CD4-positive, alpha-beta T cell (primary cell): ENCODE measurements at regions not wholly inside any gene's neighbourhood (a gene's known extent, or its start where the extent isn't known, plus 50 kb on each side); places are given as distances from the start of the nearest gene placed in this dataset.

Source experiments
- ATAC-seq: fragments of 200-7000 bp; cut with Tn5 transposase; one replicate; pipeline ENCODE4 v1.10.0; 2022; ENCODE audit warnings: mild to moderate bottlenecking; ENCODE audit not compliant: poor library complexity
- CTCF ChIA-PET: fragments of 350-600 bp; sonication (Branson Sonifier 250); formaldehyde crosslinking; loops from one replicate; lab custom pipeline; 2021; ENCODE audit warnings: antibody characterized with exemption, inconsistent platforms; lab: Charles Lee
- POLR2A ChIA-PET: fragments of 350-600 bp; sonication (Branson Sonifier 250); formaldehyde crosslinking; loops from one replicate; lab custom pipeline; 2021; ENCODE audit warnings: antibody characterized with exemption, inconsistent platforms; lab: Charles Lee
- DNase-seq, 14 experiments: peaks; one replicate each; pipeline ENCODE4 v3.0.0-alpha.2; 2013 to 2020; ENCODE audit warnings: mixed read lengths in 2 of 14
- H3K27ac ChIP-seq, 2 donors: one replicate each; pipeline versions ENCODE4 v1.5.1 to v1.7.0; 2013; ENCODE audit warnings: low read length in 2 of 2, low read depth in 1 of 2, mild to moderate bottlenecking in 1 of 2
- H3K27me3 ChIP-seq, 2 experiments: 1 replicate in 1 of 2; 2 replicates in 1 of 2; pipeline versions ENCODE4 v1.6.1 to v1.7.0; 2013; ENCODE audit warnings: low read length in 2 of 2, control low read depth in 1 of 2, mild to moderate bottlenecking in 1 of 2, moderate library complexity in 1 of 2; ENCODE audit not compliant: insufficient read depth in 2 of 2, control insufficient read depth in 1 of 2
- H3K36me3 ChIP-seq: one replicate; pipeline ENCODE4 v1.6.1; 2013; ENCODE audit warnings: low read length, control low read depth; ENCODE audit not compliant: insufficient read depth
- H3K4me1 ChIP-seq: one replicate; pipeline ENCODE4 v1.6.1; 2013; ENCODE audit warnings: low read length, control low read depth; ENCODE audit not compliant: insufficient read depth
- H3K4me3 ChIP-seq: one replicate; pipeline ENCODE4 v1.5.1; 2013; ENCODE audit warnings: mild to moderate bottlenecking, low read length, moderate library complexity
- H3K9me3 ChIP-seq, 2 experiments: 1 replicate in 1 of 2; 2 replicates in 1 of 2; pipeline versions ENCODE4 v1.6.1 to v1.7.0; 2013; ENCODE audit warnings: low read length in 2 of 2, mild to moderate bottlenecking in 2 of 2, control low read depth in 1 of 2, moderate library complexity in 1 of 2; ENCODE audit not compliant: control insufficient read depth in 1 of 2, insufficient read depth in 1 of 2
- H3K27ac Mint-ChIP-seq: one replicate; pipeline ENCODE4 v1.8.0; 2020; ENCODE audit warnings: mixed read lengths
- H3K27me3 Mint-ChIP-seq: one replicate; pipeline ENCODE4 v1.8.0; 2021; ENCODE audit warnings: mixed read lengths
- H3K36me3 Mint-ChIP-seq: one replicate; pipeline ENCODE4 v1.8.0; 2021; ENCODE audit warnings: low read depth, mixed read lengths
- H3K4me1 Mint-ChIP-seq: one replicate; pipeline ENCODE4 v1.8.0; 2021; ENCODE audit warnings: low read depth, mixed read lengths
- H3K4me3 Mint-ChIP-seq: one replicate; pipeline ENCODE4 v1.8.0; 2020; ENCODE audit warnings: mild to moderate bottlenecking, mixed read lengths
- H3K9me3 Mint-ChIP-seq: one replicate; pipeline ENCODE4 v1.8.0; 2020; ENCODE audit warnings: mixed read lengths
- CTCF ChIP-seq: fragments of 200-600 bp; IDR thresholded peaks from one replicate; pipeline ENCODE4 v1.8.0; 2022; ENCODE audit warnings: antibody characterized with exemption, mild to moderate bottlenecking
- intact Hi-C, 2 experiments: fragments of 100-400 bp; cut with DNase I in 1 of 2; cut with micrococcal nuclease in 1 of 2; formaldehyde crosslinking; loops; one replicate each; pipeline versions ENCODE4 v1.15.1 to v1.9.0; 2023 to 2025; cut with DNase I, micrococcal nuclease

GRCh38 chr2:13052547-13052946 is 335.8 kb downstream of the TRIB2 start:
- H3K4me1 Mint-ChIP-seq, result no peaks in the 10 kb centered on the region
- Histone ChIP-seq H3K27ac (no peak overlapping the region), H3K4me1 (no peaks in the 10 kb centered on the region), H3K4me3 (no peak overlapping the region), H3K36me3 (no peaks in the 10 kb centered on the region), H3K9me3 (no peaks in the 10 kb centered on the region), H3K27me3 (peaks cover 0 to 26% of the 10 kb centered on the region in 2 experiments)
- peaks cover 25% of the 10 kb centered on the region for H3K27me3 Mint-ChIP-seq
- TF ChIP-seq CTCF, result no peak
- intact Hi-C loops, result no loop called here
- H3K27ac Mint-ChIP-seq, result no peak overlapping the region
- ATAC-seq (no peak), DNase-seq (no peak)
- no peaks in the 10 kb centered on the region for H3K9me3 Mint-ChIP-seq
- ChIA-PET POLR2A (no interaction called here), CTCF (no interaction called here)
- no peaks in the 10 kb centered on the region for H3K36me3 Mint-ChIP-seq
- H3K4me3 Mint-ChIP-seq, result no peak overlapping the region

- DNase-seq (peak in 2 of 14 experiments; percentile 2 to 3), ATAC-seq (no peak)
- Histone ChIP-seq H3K27me3 (peaks cover 0 to 26% of the 10 kb centered on the region in 2 experiments), H3K4me1 (no peaks in the 10 kb centered on the region), H3K36me3 (no peaks in the 10 kb centered on the region), H3K27ac (no peak overlapping the region), H3K4me3 (no peak overlapping the region), H3K9me3 (no peaks in the 10 kb centered on the region)
- Mint-ChIP-seq H3K4me3 (no peak overlapping the region), H3K27ac (no peak overlapping the region), H3K36me3 (no peaks in the 10 kb centered on the region), H3K27me3 (peaks cover 35% of the 10 kb centered on the region), H3K4me1 (no peaks in the 10 kb centered on the region), H3K9me3 (no peaks in the 10 kb centered on the region)
- intact Hi-C loops, result no loop called here
- POLR2A ChIA-PET, result no interaction called here
- TF ChIP-seq CTCF, result peak; percentile 15
- CTCF ChIA-PET, result no interaction called here
Observed at GRCh38 chr2:13056259-13056843, 339.6 kb downstream of the TRIB2 start.

GRCh38 chr2:13057671-13058070 is 340.9 kb downstream of the TRIB2 start:
- Mint-ChIP-seq H3K9me3 (no peaks in the 10 kb centered on the region), H3K4me3 (no peak overlapping the region), H3K27me3 (peaks cover 36% of the 10 kb centered on the region), H3K36me3 (no peaks in the 10 kb centered on the region), H3K4me1 (no peaks in the 10 kb centered on the region), H3K27ac (no peak overlapping the region)
- Histone ChIP-seq H3K4me3 (no peak overlapping the region), H3K36me3 (no peaks in the 10 kb centered on the region), H3K9me3 (no peaks in the 10 kb centered on the region), H3K27ac (no peak overlapping the region), H3K4me1 (no peaks in the 10 kb centered on the region), H3K27me3 (peaks cover 0 to 26% of the 10 kb centered on the region in 2 experiments)
- ChIA-PET CTCF (no interaction called here), POLR2A (interaction anchor here (0.6 kb wide), 1 partner anchor 10 kb away, joined by 4 read pairs; no protein-coding TSS in a partner anchor)
- ATAC-seq (no peak), DNase-seq (no peak)
- TF ChIP-seq CTCF, result no peak
- intact Hi-C loops, result no loop called here
